ENCODE measurements at regions not wholly inside any gene's neighbourhood (a gene's known extent, or its start where the extent isn't known, plus 50 kb on each side); places are given as distances from the start of the nearest gene placed in this dataset.

DNA sequence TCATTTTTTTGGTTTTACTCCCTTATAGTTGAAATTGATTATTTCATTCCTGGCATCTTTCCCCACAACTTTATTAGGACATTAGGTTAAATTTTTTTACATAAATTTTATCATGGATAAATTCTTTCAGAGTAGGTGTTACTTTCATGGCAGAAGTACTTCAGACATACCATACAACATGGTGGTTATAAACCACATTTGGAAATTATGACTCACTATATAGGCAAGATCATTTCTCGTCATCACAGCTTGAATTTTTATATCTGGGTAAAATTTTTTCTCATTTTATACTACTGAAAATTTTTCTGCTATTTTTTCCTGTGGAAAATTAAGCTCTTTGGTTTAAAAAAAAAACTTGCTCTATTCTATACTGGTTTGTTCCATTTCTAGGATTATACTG is 111.9 kb upstream of the COL5A2 start:
- no peak overlapping the region for H3K4me3 ChIP-seq
- H3K36me3 ChIP-seq = no peaks in the 10 kb centered on the region
- 75 to 77% methylated on average over 1 of the region's 1 CpG for WGBS, 2 donors
- TF ChIP-seq, protein P1, sequence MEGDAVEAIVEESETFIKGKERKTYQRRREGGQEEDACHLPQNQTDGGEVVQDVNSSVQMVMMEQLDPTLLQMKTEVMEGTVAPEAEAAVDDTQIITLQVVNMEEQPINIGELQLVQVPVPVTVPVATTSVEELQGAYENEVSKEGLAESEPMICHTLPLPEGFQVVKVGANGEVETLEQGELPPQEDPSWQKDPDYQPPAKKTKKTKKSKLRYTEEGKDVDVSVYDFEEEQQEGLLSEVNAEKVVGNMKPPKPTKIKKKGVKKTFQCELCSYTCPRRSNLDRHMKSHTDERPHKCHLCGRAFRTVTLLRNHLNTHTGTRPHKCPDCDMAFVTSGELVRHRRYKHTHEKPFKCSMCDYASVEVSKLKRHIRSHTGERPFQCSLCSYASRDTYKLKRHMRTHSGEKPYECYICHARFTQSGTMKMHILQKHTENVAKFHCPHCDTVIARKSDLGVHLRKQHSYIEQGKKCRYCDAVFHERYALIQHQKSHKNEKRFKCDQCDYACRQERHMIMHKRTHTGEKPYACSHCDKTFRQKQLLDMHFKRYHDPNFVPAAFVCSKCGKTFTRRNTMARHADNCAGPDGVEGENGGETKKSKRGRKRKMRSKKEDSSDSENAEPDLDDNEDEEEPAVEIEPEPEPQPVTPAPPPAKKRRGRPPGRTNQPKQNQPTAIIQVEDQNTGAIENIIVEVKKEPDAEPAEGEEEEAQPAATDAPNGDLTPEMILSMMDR (IDR thresholded peaks at IDR 0.05) = no peak
- no peak for TF ChIP-seq POLR2A (IDR thresholded peaks at IDR 0.05)
- intact Hi-C loops (cut with DNase I) = no loop called here
- no peak overlapping the region for H3K27ac ChIP-seq
- no peaks in the 10 kb centered on the region for H3K9me3 ChIP-seq
- no peak for DNase-seq
- no peaks in the 10 kb centered on the region for H3K27me3 ChIP-seq
- H3K4me1 ChIP-seq = peaks cover 0 to 12% (median 0%) of the 10 kb centered on the region in 3 donors

GRCh38 chr2:189293164-189293563 is 113.6 kb upstream of the COL5A2 start:
- H3K9me3 ChIP-seq = no peaks in the 10 kb centered on the region
- H3K36me3 ChIP-seq = no peaks in the 10 kb centered on the region
- 87 to 93% methylated on average over 3 of the region's 3 CpGs for WGBS, 2 donors
- no peak overlapping the region for H3K27ac ChIP-seq
- TF ChIP-seq, protein P1 (IDR thresholded peaks at IDR 0.05) = no peak
- TF ChIP-seq POLR2A (IDR thresholded peaks at IDR 0.05) = no peak
- intact Hi-C loops (cut with DNase I) = no loop called here
- peaks cover 0 to 3% (median 0%) of the 10 kb centered on the region in 3 donors for H3K4me1 ChIP-seq
- no peak overlapping the region for H3K4me3 ChIP-seq
- no peak for DNase-seq
- no peaks in the 10 kb centered on the region for H3K27me3 ChIP-seq

DNA sequence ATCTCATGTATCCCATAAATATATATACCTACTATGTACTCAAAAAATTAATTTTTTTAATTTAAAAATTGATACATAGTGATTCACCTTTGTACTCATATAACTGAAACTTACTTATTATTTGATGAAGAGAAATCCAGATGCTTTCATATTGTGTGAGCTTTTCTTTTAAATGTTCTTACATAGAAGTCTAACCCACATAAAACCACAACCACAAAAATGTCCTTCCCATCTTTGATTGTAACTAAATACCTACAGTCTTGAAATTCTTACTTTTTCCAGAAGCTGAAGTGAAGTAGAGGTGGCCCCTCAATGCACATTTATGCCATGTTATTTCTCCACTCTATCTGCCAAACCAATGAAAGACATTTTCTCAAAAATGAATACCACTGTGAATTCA is 117.9 kb upstream of the COL5A2 start:
- no peak for DNase-seq
- no peaks in the 10 kb centered on the region for H3K9me3 ChIP-seq
- H3K27me3 ChIP-seq = no peaks in the 10 kb centered on the region
- TF ChIP-seq, protein P1 (IDR thresholded peaks at IDR 0.05) = no peak
- TF ChIP-seq POLR2A (IDR thresholded peaks at IDR 0.05) = no peak
- no peaks in the 10 kb centered on the region for H3K4me1 ChIP-seq
- H3K4me3 ChIP-seq = no peak overlapping the region
- H3K27ac ChIP-seq = no peak overlapping the region
- intact Hi-C loops (cut with DNase I) = no loop called here
- no peaks in the 10 kb centered on the region for H3K36me3 ChIP-seq

- TF ChIP-seq, protein P1 (IDR thresholded peaks at IDR 0.05) = no peak
- TF ChIP-seq POLR2A (IDR thresholded peaks at IDR 0.05) = no peak
- no peak overlapping the region for H3K4me3 ChIP-seq
- H3K4me1 ChIP-seq = no peaks in the 10 kb centered on the region
- 50 to 64% methylated on average over 1 of the region's 1 CpG for WGBS, 2 donors
- intact Hi-C loops (cut with DNase I) = no loop called here
- DNase-seq = no peak
- no peaks in the 10 kb centered on the region for H3K36me3 ChIP-seq
- H3K27me3 ChIP-seq = no peaks in the 10 kb centered on the region
- H3K27ac ChIP-seq = no peak overlapping the region
- no peaks in the 10 kb centered on the region for H3K9me3 ChIP-seq
Observed at GRCh38 chr2:189298038-189298437, 118.5 kb upstream of the COL5A2 start.

DNA sequence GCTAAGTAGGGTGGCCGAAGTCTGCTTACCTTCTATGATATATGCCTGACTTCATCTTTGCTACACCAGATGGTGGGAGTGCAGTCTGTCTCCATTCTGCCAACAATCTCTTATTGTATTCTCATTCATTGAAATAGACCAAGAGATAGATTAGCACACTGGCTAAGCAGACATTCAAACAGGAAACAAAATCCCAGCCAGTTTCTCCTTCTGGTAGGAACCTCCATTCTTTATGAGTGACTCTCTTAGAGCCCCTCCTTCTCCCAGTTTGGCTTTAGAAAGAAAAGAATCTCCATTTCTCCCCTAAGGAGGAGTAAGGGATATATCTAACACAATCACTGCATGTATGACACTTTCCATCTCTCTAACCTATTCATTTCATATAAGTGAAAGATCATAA is 118.9 kb upstream of the COL5A2 start:
- Histone ChIP-seq H3K4me1 (no peaks in the 10 kb centered on the region), H3K36me3 (no peaks in the 10 kb centered on the region), H3K4me3 (no peak overlapping the region), H3K9me3 (no peaks in the 10 kb centered on the region), H3K27ac (no peak overlapping the region), H3K27me3 (no peaks in the 10 kb centered on the region)
- WGBS, 2 donors = 83 to 91% methylated on average over 1 of the region's 1 CpG
- TF ChIP-seq POLR2A (IDR thresholded peaks at IDR 0.05) = no peak
- TF ChIP-seq, protein P1 (IDR thresholded peaks at IDR 0.05) = no peak
- no peak for DNase-seq
- intact Hi-C loops (cut with DNase I) = no loop called here

All from esophagus squamous epithelium (tissue), 5 donors.